GM21447 (cell line): ENCODE measurements at regions not wholly inside any gene's neighbourhood (a gene's known extent, or its start where the extent isn't known, plus 50 kb on each side); places are given as distances from the start of the nearest gene placed in this dataset.
"Not testable (repeated sequence)": the region's sequence is repeated elsewhere in the genome, so short reads cannot be mapped to it uniquely, and the experiment has no call there.

Source experiments
- ATAC-seq: cut with Tn5 transposase; IDR thresholded peaks from one replicate; pipeline ENCODE4 v1.9.1; 2021; ENCODE audit not compliant: unreplicated experiment

DNA sequence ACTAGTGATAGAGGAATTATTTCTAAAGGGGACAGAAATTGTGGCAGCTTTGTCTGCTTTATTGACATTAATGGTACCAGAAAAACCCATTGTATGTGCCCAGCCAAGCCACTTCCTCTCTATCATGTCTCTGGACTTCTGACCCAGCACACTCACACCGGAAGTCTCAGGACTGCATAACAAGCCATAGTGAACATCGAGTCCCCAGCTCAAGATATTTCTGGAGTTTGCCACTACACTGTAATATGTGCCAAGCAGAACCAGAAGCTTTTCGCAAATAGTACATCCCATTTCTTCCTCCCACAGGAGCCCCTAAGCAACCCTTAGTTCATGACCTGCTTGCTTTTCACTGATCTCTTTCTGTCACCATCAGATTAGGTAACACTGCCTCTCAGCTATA, 187.4 kb upstream of the GHR start:
- ATAC-seq: no peak

DNA sequence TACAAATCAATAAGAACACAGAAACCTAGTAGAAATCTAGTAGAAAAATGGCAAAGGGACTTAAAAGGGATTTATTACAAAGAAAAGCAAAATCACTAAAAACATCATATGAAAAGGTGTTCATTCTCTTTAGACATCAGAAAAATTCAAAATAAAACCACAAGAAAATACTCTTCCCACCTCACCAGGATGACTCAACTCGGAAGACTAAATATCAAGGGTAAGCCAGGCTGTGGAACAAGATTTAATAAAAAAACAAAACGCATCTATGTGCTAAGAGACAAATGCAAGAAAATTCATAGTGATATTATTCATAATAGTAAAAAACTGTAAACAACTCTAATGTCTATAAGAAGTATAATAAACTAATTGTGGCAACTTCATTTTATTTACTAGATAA, 181.6 kb upstream of the GHR start:
- no peak for ATAC-seq

DNA sequence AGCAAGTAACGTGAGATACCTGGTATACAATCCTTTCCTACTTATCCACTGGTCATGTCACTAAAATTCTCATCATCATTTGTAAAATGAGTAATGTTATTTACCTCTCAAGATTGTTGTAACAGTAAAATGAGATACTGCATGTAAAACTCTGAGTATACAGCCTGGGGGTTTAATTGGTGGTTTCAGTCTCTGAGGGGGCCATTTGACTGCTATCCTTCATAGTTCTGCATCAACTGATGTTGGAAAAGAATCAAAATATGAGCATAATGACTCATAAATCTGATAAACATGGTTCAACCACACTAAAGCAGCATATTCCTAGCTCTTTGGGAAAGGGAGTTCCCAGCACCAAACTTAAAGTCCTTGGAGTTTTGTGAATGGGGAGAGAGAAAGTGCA, 181.0 kb upstream of the GHR start:
- no peak for ATAC-seq

DNA sequence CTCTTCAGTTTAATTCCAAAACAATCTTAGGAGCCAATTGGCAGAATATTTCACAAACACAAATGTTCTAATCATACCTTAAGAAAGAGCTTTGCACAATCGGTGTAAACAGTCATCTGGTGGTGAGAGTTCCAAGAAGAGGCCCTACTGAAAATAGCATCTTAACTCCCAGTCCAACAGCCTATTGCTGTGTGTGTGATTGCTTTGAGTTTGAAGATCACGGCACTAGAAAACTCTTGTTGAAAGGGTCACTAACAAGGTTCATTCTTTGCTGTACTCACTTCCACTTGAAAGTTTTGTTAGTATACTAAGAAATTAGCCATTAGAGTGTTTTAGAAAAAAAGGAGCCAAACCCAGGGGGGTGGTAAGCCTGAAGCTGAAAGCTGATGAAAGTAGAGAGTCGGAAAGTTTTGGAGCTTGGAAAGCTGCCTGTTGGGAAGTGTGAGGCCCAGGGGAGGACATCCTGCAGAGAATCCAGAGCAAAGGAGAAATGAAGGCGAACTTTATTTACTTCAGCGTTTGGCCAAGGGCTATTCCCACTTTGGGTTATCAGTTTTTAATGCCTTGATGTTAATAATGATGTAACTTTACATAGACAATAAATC, 180.3 kb upstream of the GHR start:
- ATAC-seq: no peak

DNA sequence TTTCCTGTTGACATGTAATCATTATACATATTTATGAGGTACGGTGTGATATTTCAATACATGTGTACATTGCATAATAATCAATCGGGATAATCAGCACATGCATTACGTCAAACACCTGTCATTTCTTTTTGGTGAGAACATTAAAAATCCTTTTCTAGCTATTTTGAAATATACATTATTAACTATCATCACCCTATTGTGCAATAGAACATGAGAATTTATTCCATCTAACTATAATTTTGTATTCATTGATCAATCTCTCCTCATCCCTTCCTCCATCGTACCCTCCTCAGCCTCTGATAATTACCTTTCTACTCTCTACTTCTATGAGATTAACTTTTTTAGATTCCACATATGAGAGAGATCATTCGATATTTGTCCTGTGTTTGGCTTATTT, 170.9 kb upstream of the GHR start:
- ATAC-seq: no peak

DNA sequence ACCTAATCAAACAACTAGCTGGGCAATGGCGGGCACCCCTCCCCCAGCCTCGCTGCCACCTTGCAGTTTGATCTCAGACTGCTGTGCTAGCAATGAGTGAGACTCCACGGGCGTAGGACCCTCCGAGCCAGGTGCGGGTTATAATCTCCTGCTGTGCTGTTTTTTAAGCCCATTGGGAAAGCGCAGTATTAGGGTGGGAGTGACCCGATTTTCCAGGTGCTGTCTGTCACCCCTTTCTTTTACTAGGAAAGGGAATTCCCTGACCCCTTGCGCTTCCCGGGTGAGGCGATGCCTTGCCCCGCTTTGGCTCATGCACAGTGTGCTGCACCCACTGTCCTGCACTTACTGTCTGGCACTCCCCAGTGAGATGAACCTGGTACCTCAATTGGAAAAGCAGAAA, 163.3 kb upstream of the GHR start:
- not testable (repeated sequence) for ATAC-seq

DNA sequence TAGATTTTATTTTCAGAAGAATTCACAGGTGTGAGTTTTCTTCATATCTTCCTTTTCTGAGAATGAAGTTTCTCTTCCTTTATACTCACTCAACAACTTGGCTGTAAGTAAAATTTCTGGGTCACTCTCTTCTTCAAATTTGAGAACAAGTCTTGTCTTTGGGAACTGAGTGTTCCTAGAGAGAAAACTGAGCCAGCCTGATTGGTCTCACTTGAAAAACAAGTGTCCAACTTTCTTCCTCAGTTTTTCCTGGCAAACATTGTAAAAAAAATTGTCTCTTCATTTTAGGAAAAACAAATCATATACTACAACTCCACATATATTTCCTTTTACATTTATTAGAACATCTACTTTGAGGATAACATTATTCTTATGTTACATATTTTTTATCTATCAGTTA, 156.1 kb upstream of the GHR start:
- no peak for ATAC-seq

DNA sequence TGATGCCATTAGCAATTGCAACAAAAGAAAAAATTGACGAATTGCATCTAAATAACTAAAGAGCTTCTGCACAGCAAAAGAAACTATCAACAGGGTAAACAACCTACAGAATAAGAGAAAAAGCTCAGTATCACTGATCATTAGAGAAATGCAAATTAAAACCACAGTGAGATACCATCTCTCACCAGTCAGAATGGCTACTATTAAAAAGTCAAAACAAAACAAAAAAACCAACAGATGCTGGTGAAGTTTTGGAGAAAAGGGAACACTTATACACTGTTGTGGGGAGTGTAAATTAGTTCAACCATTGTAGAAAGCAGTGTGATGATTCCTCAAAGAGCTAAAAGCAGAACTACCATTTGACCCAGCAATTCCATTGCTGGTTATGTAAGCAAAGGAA, 155.1 kb upstream of the GHR start:
- not testable (repeated sequence) for ATAC-seq

DNA sequence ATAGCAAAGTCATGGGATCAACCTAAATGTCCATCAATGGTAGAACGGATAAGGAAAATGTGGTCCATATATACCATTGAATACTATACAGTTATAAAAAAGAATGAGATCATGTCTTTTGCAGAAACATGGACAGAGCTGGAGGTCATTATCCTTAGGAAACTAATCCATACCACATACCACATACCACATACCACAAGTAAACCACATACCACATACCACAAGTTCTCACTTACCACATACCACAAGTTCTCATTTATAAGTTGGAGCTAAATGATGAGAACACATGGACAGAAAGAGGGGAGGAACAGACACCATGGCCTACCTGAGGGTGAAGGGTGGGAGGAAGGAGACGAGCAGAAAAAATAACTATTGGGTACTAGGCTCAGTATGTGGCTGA, 154.6 kb upstream of the GHR start:
- ATAC-seq: no peak

DNA sequence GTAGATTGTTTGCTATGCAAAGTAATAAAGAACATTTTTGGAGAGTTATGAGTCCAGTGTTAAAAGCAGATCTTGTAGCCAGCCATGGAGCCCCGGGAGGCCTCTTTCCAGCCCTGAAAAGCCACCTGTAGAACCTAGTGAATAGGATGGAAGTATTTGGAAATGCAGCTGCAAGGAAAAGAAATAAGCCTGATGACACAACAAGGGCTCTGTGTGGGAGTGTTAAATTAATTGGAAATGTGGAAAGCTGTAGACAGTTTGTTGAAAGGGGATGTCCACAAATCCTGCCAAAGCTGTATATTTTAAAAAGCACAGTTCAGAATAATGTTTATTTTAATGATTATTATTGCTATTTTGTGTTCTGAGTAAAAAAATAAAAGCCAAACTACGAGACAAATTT, 152.5 kb upstream of the GHR start:
- ATAC-seq: no peak

DNA sequence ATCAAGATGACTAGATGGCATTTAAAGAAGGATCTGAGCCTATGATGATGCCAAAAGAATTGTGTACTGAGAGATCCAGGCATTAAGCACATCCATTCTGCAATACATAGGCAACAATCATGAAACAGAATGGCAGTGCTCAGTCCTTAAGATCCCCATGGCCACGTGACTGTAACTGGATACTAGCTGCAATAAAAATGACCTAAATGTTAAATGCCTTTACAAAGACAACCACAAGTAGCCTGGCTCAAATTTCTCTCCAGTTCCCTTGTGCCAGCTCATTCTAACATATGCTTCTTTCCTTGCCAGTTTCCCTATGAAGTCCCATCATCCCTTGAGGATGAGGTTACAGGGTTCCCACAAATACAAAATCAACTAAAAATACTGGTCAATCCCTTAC, 148.3 kb upstream of the GHR start:
- no peak for ATAC-seq

DNA sequence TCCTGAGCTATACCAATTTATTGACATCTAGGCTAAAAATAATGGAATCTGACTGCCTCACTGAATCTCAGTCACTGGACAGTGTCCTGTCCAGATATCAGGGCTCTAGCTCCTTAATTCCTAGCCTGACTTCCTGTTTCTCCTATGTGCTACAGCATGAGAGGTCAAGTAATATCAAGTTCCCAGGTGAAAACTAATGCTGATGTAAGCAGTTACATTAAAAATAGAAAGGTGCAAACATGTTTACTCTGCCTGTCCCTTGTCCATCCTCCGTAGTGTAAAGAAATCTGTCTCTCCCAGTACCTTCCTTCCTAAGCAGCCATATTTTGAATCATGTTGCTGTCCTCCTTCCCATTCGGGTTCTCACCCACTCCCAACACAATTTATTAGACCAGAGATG, 145.9 kb upstream of the GHR start:
- ATAC-seq: no peak

DNA sequence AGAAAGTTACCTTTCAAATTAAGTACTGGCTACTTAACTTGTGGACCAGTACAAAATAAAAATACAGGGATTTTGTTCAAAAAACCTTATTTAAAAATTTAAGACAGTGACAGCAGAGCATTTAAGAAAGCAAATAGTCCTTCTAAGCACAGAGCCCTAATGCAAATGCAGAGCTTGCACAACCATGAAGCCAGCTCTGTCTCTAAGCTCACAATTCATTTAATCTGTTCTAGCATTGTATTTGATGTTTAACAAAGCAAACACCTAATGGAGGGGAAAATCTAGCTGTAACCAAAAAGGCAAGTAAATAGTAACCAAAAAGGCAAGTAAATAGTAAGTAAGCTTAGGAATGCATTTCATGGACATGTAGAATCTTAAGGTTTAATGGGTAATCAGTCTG, 138.7 kb upstream of the GHR start:
- no peak for ATAC-seq

DNA sequence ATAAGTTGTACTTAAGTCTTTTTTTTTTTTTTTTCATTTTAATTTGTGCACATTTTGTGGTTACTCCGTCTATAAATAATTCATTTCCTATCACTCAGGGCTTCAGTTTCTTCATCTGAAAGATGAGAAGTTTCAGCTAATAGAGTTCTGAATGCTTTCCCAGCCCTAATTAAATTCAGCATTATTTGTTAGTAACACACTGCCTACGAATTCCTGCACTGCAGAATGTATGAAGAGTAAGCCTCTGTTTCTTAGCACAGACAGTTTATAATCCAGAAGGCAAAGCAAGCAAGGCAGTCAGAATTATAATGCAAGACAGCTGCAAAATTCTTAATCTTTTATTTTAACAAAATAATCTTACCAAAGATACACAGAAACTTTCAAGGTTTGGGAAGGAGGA, 138.0 kb upstream of the GHR start:
- ATAC-seq: no peak

DNA sequence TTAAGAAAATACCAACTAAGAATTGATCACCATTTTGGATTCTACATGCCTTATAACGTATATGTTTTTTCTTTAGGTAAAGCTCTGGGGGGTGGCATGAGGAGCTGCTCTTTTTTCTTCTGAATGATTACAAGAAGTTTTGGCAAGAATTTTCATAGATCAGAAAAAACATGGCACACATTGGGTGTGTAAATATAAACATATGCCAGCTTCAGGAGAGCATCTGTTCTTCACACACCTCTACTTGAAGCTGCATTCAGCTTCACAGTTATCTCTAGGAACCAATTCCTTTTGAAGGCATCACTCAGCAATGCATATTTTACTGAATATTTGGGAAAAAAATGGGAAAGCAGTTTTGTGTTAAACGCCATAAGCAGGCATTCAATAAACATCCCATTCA, 122.7 kb upstream of the GHR start:
- no peak for ATAC-seq

DNA sequence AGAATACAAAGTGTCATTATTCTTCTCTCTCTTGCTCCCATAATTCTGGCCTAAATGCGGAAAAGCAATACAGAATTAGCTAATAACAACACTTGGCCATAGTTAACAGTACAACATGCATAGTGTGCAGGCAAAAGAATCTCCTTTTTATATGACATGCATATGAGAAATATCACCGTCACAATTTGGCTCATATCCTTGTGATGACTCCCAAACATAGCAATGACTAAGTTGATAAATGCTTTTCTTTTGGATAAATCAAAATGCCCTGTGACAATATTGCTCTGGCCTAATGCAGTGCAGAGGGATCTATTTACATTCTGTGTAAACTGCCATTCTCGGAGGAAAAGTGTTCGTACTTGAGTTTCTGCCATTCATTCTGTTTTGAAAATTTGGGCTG, 121.9 kb upstream of the GHR start:
- no peak for ATAC-seq

DNA sequence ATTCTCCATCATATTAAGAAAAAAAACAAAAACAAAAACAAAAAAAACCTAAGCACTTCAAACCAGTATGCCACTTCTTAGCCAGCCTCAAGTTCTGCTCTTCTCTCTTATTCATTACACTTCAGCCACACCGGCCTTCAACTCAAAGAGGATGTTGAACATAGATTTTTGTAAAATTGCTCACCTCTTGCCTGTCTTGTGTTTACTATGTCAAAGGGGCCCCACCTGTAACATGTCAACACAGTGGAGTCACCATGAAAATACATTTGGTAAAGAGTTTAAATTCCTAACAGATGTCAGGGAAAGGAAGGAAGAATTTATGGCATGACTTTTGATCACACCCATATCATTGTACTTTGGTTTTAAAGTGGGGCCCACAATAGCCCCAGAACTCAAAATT, 121.1 kb upstream of the GHR start:
- ATAC-seq: no peak

DNA sequence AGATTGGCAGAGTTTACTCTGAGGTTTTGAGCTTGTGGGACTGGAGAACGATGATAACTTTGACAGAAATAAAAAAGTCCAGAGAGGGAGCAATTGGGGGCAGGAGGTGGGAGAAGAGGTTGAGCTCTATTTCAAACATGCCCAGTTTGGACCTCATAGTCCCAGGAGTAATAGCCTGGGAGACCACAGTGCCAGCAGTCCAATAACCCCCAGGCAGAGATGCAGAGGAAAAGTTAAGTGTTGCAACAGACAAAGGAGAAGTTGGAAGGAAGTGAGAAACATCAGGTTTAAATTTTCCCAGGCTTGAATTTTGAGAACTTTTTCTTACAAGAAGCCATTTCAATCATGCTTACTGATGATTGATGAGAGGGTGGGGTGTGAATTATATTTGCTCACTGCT, 117.0 kb upstream of the GHR start:
- no peak for ATAC-seq

DNA sequence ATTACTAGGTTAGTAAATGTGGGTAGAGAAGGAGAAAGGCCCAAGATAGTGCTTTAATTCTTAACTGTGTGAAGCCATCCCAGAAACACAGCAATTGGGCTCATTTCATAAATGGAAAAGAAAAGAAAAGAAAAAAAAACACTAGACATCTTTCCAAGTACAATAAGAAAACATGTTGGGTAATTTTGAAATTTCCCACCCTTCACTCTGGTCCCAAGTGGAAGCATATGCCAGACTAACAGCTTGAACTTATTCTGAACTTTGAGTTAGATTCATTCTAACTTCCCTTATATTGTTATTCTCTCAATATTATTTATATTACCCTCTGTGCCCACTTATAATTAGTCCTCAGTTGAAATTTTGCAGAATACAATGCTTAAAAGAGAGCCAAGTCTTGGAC, 113.4 kb upstream of the GHR start:
- ATAC-seq: no peak

DNA sequence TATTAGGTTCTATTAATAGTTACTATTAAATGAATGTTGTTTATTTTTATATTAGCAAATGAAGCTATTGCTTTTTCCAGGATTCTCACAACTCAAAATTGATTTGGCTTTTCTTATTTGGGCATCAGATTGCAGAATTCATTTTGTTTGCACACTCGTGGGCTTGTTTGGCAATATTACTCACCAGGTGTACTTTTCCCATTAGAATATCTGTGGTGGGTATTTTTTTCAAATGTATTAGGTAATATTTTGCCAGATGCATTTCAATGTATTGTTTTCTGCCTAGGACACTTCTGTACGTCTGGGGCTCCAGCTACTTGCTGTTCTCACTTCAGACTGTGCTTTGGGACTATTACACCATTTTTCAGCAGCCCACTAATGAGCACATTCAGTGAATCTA, 108.0 kb upstream of the GHR start:
- ATAC-seq: no peak

DNA sequence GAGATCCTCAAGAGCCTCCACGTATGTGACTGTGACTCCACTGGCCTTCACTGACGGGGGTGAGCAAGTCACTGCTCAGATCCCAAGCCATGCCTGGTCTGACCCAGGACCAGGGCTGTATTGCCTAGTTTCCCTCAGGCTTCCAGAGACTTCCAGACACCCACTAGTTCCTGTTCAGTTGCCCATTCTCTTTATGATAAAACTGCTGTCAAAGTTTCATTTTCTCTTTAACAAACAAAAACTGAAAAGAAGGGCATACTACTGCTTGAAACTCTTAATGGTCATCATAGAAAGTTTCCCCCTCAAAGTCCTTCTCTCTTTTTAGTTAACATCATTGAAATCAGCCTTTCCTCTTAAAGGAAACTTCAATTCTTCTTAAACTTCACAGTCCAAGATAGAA, 105.7 kb upstream of the GHR start:
- ATAC-seq: no peak

DNA sequence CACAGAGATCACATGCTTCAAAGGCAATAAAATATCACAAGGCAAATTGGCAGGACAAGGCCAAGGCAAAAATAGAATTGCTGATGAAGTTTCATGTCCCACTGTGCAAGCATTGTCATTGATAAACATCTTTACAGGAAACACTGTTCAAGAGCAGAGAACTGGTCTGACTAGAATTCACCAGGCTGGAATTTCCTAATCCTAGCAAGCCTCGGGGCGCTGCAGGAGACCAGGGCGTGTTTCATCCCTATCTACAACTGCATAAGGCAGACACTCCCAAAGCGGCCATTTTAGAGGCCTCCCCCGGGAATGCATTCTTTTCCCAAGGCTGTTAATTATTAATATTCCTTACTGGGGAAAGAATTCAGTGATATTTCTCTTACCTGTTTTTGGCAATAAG, 103.7 kb upstream of the GHR start:
- not testable (repeated sequence) for ATAC-seq

DNA sequence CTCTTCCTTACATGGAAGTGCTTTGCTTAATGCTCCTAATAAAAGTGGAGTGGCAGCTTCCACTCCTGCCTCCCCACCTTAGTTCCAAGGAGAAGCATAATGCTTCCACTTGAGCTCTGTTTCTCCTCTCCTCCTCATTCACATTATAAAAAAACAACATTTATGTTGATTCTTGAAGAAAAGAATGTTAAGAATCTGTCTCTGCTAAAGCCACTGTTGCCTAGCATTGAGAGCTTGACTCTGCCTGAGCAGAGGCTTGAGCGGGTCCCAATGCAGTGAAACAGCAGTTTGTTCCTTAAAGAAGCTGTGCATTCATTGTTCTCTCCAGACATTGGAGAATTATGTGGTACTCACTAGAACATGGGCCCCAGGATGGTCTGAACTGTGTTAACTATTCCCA, 101.5 kb upstream of the GHR start:
- ATAC-seq: no peak

DNA sequence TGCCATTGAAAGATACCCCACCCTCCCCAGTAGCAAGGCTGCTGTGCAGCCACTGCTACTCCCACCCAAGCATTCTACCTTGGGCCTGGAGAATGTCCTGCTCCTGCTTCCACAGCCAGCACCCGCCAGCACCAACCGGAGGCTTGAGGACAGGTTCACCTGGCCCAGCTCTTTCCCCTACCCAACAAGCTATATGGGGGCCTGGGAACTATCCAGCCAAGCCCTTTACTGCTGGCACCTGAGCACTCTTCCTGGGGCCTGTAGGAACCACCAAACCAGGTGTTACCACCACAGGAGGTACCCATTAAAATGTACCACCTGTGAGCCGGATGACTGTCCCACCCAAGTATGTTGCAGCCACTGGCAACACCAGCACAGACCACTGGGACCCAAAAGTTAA, 86.1 kb upstream of the GHR start:
- ATAC-seq: no peak
